Endothelial cell of umbilical vein (primary cell): ENCODE measurements at regions not wholly inside any gene's neighbourhood (a gene's known extent, or its start where the extent isn't known, plus 50 kb on each side); places are given as distances from the start of the nearest gene placed in this dataset.
"Not testable (repeated sequence)": the region's sequence is repeated elsewhere in the genome, so short reads cannot be mapped to it uniquely, and the experiment has no call there.

Source experiments
- BruUV-seq: library from RNA; stranded (reverse); fragments of 400-500 nt; replicated peaks from 2 replicates; lab custom pipeline; 2021; lab: Mats Ljungman, UMichigan
- CTCF ChIA-PET: fragments of 300-600, 350-600 bp; sonication (Branson Sonifier 250); formaldehyde crosslinking; loops from one replicate; lab custom pipeline; 2021; ENCODE audit warnings: antibody characterized with exemption, inconsistent platforms; lab: Charles Lee
- POLR2A ChIA-PET: fragments of 300-600, 350-600 bp; sonication (Branson Sonifier 250); formaldehyde crosslinking; loops from one replicate; lab custom pipeline; 2021; ENCODE audit warnings: antibody characterized with exemption, inconsistent platforms; lab: Charles Lee
- DNase-seq: peaks from one replicate; pipeline ENCODE4 v3.0.0-alpha.2; 2011; ENCODE audit warnings: low read depth, low spot score
- FAIRE-seq: peaks from 2 replicates; lab custom pipeline; 2011; peaks lifted over from hg19 to GRCh38; lab: Jason Lieb, UNC
- H2AFZ ChIP-seq: 2 replicates; pipeline ENCODE4 v1.6.0; 2012; ENCODE audit warnings: low read depth, low read length, control low read depth, inconsistent platforms
- H3K27ac ChIP-seq: 2 replicates; pipeline ENCODE4 v1.5.1; 2011; ENCODE audit warnings: low read depth, mild to moderate bottlenecking, control low read depth, low read length, moderate library complexity; ENCODE audit not compliant: insufficient read depth
- H3K27me3 ChIP-seq, 2 experiments: 2 replicates each; pipeline versions ENCODE4 v1.6.0 to v1.6.1; 2011; ENCODE audit warnings: low read length in 2 of 2, mixed read lengths in 1 of 2; ENCODE audit not compliant: control insufficient read depth in 2 of 2, insufficient read depth in 2 of 2
- H3K36me3 ChIP-seq, 2 experiments: 2 replicates in 1 of 2; 3 replicates in 1 of 2; pipeline ENCODE4 v1.5.1; 2011; ENCODE audit warnings: low read length in 2 of 2, mild to moderate bottlenecking in 1 of 2, moderate library complexity in 1 of 2; ENCODE audit not compliant: control insufficient read depth in 2 of 2, insufficient read depth in 2 of 2; ENCODE audit errors: extremely low read depth in 1 of 2
- H3K4me1 ChIP-seq: 3 replicates; pipeline ENCODE4 v1.5.1; 2011; ENCODE audit warnings: mild to moderate bottlenecking, low read length; ENCODE audit not compliant: control insufficient read depth, insufficient read depth; ENCODE audit errors: extremely low read depth
- H3K4me2 ChIP-seq: 2 replicates; pipeline ENCODE4 v1.6.1; 2011; ENCODE audit warnings: low read length, control low read depth, mixed read lengths; ENCODE audit not compliant: insufficient read depth
- H3K4me3 ChIP-seq, 3 experiments: fragments of 200-600 bp in 1 of 3; sonication (generic), shearing (Covaris generic) in 1 of 3; replicated peaks in 1 of 3; 2 replicates each; pipeline ENCODE4 v1.5.1; 2011 to 2016; ENCODE audit warnings: control low read depth in 3 of 3, low read length in 3 of 3, mild to moderate bottlenecking in 2 of 3, inconsistent platforms in 1 of 3, low read depth in 1 of 3, moderate library complexity in 1 of 3; ENCODE audit not compliant: insufficient read depth in 1 of 3
- H3K79me2 ChIP-seq: 2 replicates; pipeline ENCODE4 v1.6.0; 2012; ENCODE audit warnings: low read length, inconsistent platforms; ENCODE audit not compliant: control insufficient read depth, insufficient read depth
- H3K9ac ChIP-seq: replicated peaks from 2 replicates; pipeline ENCODE3; 2011; ENCODE audit warnings: low read length, control low read depth; ENCODE audit not compliant: insufficient read depth; ENCODE audit errors: extremely low read depth
- H3K9me1 ChIP-seq: replicated peaks from 3 replicates; pipeline ENCODE4 v1.6.0; 2011; ENCODE audit warnings: mild to moderate bottlenecking, low read length; ENCODE audit not compliant: control insufficient read depth, insufficient read depth; ENCODE audit errors: extremely low read depth
- H3K9me3 ChIP-seq: replicated peaks from 2 replicates; pipeline ENCODE4 v1.5.1; 2012; ENCODE audit warnings: low read length, inconsistent platforms; ENCODE audit not compliant: control insufficient read depth, insufficient read depth
- H4K20me1 ChIP-seq: replicated peaks from 2 replicates; pipeline ENCODE3; 2011; ENCODE audit warnings: mild to moderate bottlenecking, low read length; ENCODE audit not compliant: control insufficient read depth, insufficient read depth; ENCODE audit errors: extremely low read depth
- CTCF ChIP-seq, 2 donors: IDR thresholded peaks; 1 replicate in 1 of 2; 2 replicates in 1 of 2; pipeline ENCODE4 v1.5.1; 2011; ENCODE audit warnings: low read length in 2 of 2, mild to moderate bottlenecking in 2 of 2, moderate library complexity in 2 of 2, control low read depth in 1 of 2, inconsistent platforms in 1 of 2, low read depth in 1 of 2; ENCODE audit not compliant: insufficient read depth in 1 of 2; ENCODE audit errors: extremely low read depth in 1 of 2
- EZH2 ChIP-seq: IDR thresholded peaks from 2 replicates; pipeline ENCODE4 v1.6.1; 2012; ENCODE audit warnings: borderline replicate concordance, low read depth, mild to moderate bottlenecking, moderate library complexity, low read length, inconsistent platforms; ENCODE audit not compliant: severe bottlenecking
- FOS ChIP-seq: IDR thresholded peaks from 2 replicates; pipeline ENCODE4 v1.6.1; 2011; ENCODE audit warnings: mild to moderate bottlenecking, low read length, moderate library complexity, borderline replicate concordance; ENCODE audit not compliant: insufficient read depth
- GATA2 ChIP-seq: IDR thresholded peaks from 2 replicates; pipeline ENCODE4 v1.7.0; 2011; ENCODE audit warnings: low read depth, mild to moderate bottlenecking, moderate library complexity, mixed read lengths, low read length; ENCODE audit not compliant: insufficient read length, insufficient read depth
- JUN ChIP-seq: IDR thresholded peaks from 2 replicates; pipeline ENCODE4 v1.6.1; 2011; ENCODE audit warnings: borderline replicate concordance, low read depth; ENCODE audit not compliant: insufficient read length, insufficient read depth
- MAX ChIP-seq: IDR thresholded peaks from 2 replicates; pipeline ENCODE4 v1.6.1; 2011; ENCODE audit not compliant: insufficient read depth, insufficient read length
- MYC ChIP-seq: IDR thresholded peaks from one replicate; pipeline ENCODE4 v1.6.1; 2011; ENCODE audit warnings: mild to moderate bottlenecking, low read depth, low read length
- POLR2A ChIP-seq: IDR thresholded peaks from 2 replicates; pipeline ENCODE4 v1.6.1; 2012; ENCODE audit warnings: low read depth, mild to moderate bottlenecking, control low read depth, low read length
- POLR2AphosphoS5 ChIP-seq: IDR thresholded peaks from 2 replicates; pipeline ENCODE4 v1.6.1; 2012; ENCODE audit warnings: low read depth, mild to moderate bottlenecking, control low read depth, low read length, moderate library complexity; ENCODE audit not compliant: insufficient read depth
- dilution Hi-C: fragments of 300-500 bp; cut with MboI; formaldehyde crosslinking; loops from one replicate; pipeline ENCODE4 v1.15.0; 2019; ENCODE audit warnings: low sequenced_read_pairs; ENCODE audit not compliant: extremely low pct_ligation_motif_present
- intact Hi-C: fragments of 100-400 bp; cut with micrococcal nuclease; formaldehyde crosslinking; loops from one replicate; pipeline ENCODE4 v1.10.0; 2022

GRCh38 chr2:238722883-238723282 lies 125.0 kb upstream of the TWIST2 start:
- peaks cover 2% of the 10 kb centered on the region for H3K9me3 ChIP-seq
- H3K4me2 ChIP-seq, result no peak overlapping the region
- no peak overlapping the region for H3K27ac ChIP-seq
- no peaks in the 10 kb centered on the region for H3K9me1 ChIP-seq
- ChIA-PET POLR2A (no interaction called here), CTCF (interaction anchor here (0.7 kb wide), 1 partner anchor 15 kb away, joined by 3 read pairs; no protein-coding TSS in a partner anchor)
- DNase-seq, result no peak
- dilution Hi-C loops, result no loop called here
- no peak for TF ChIP-seq FOS
- no peak for TF ChIP-seq JUN
- TF ChIP-seq POLR2AphosphoS5, result no peak
- no peak for TF ChIP-seq MYC
- no peak for TF ChIP-seq EZH2
- no peak for TF ChIP-seq GATA2
- no peak for TF ChIP-seq MAX
- no peak for TF ChIP-seq POLR2A
- no peak for TF ChIP-seq CTCF (IDR thresholded peaks at IDR 0.05; ENCODE audit: extremely low read depth in 1 of 2, insufficient read depth in 1 of 2, low read depth in 1 of 2, low read length in 2 of 2)
- no peak overlapping the region for H2AFZ ChIP-seq
- H3K4me1 ChIP-seq, result no peaks in the 10 kb centered on the region
- H4K20me1 ChIP-seq, result no peaks in the 10 kb centered on the region
- no peak overlapping the region for H3K4me3 ChIP-seq
- intact Hi-C loops, result no loop called here
- no peak overlapping the region for H3K9ac ChIP-seq
- H3K36me3 ChIP-seq, result no peaks in the 10 kb centered on the region
- H3K79me2 ChIP-seq, result no peaks in the 10 kb centered on the region
- no peak for FAIRE-seq
- BruUV-seq, result no TSS peak
- no peaks in the 10 kb centered on the region for H3K27me3 ChIP-seq

GRCh38 chr2:238723740-238724320 lies 124.1 kb upstream of the TWIST2 start:
- dilution Hi-C loops, intact Hi-C loops, CTCF ChIA-PET, H3K27ac ChIP-seq, H3K36me3 ChIP-seq, H3K9me1 ChIP-seq, H3K27me3 ChIP-seq, H4K20me1 ChIP-seq, FAIRE-seq, H3K4me3 ChIP-seq, H3K4me1 ChIP-seq, H2AFZ ChIP-seq, H3K4me2 ChIP-seq, H3K9me3 ChIP-seq, H3K79me2 ChIP-seq, H3K9ac ChIP-seq, POLR2A ChIA-PET, DNase-seq, BruUV-seq: not testable (repeated sequence)
